ENCODE measurements at regions not wholly inside any gene's neighbourhood (a gene's known extent, or its start where the extent isn't known, plus 50 kb on each side); places are given as distances from the start of the nearest gene placed in this dataset.

DNA sequence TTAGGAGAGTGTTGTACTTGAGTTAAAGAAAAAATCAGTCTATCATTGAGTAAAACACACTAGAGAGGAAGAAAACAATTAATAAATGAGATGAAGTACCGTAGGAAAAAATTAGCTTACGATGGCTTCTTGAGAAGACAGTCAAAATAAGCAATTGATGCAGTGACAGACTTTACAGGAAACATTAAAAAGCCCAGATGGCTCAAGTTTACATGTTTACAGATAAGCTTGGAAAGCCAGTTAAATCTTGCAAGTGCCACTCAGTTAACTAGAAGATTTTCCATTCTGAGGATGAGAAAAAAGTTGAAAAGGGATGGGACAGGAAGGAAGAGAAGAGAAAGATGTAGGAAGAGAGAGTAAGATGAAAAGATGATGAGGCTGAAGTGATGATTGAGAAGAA lies 288.8 kb upstream of the FERMT1 start:
- intact Hi-C loops (cut with DNase I; ENCODE audit: low total_unique reads) = no loop called here
- TF ChIP-seq, protein P1, sequence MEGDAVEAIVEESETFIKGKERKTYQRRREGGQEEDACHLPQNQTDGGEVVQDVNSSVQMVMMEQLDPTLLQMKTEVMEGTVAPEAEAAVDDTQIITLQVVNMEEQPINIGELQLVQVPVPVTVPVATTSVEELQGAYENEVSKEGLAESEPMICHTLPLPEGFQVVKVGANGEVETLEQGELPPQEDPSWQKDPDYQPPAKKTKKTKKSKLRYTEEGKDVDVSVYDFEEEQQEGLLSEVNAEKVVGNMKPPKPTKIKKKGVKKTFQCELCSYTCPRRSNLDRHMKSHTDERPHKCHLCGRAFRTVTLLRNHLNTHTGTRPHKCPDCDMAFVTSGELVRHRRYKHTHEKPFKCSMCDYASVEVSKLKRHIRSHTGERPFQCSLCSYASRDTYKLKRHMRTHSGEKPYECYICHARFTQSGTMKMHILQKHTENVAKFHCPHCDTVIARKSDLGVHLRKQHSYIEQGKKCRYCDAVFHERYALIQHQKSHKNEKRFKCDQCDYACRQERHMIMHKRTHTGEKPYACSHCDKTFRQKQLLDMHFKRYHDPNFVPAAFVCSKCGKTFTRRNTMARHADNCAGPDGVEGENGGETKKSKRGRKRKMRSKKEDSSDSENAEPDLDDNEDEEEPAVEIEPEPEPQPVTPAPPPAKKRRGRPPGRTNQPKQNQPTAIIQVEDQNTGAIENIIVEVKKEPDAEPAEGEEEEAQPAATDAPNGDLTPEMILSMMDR (IDR thresholded peaks at IDR 0.05) = no peak
- no peak for TF ChIP-seq POLR2A (IDR thresholded peaks at IDR 0.05)
- DNase-seq (ENCODE audit: low spot score in 2 of 2) = no peak
- H3K4me3 ChIP-seq (ENCODE audit: low read depth, poor library complexity, severe bottlenecking) = no peak overlapping the region
- WGBS, 2 donors = 68 to 81% methylated on average over 2 of the region's 2 CpGs

DNA sequence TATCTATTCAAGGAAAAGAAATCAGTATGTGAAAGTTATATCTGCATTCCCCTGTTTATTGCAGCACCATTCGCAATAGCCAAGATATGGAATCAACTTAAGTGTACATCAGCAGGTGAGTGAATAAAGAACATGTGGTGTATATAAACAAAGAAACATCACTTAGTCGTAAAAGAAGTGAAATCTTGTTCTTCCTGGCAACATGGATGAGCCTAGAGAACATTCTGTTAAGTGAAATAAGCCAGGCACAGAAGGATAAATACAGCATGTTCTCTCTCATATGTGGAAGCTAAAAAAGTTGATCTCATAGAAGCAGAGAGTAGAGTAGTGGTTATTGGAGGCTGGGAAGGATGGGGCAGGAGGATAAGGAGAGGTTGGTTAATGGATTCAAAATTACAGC lies 287.9 kb upstream of the FERMT1 start:
- H3K4me3 ChIP-seq (ENCODE audit: low read depth, poor library complexity, severe bottlenecking) = no peak overlapping the region
- intact Hi-C loops (cut with DNase I; ENCODE audit: low total_unique reads) = no loop called here
- TF ChIP-seq, protein P1 (IDR thresholded peaks at IDR 0.05) = no peak
- TF ChIP-seq POLR2A (IDR thresholded peaks at IDR 0.05) = no peak
- DNase-seq (ENCODE audit: low spot score in 2 of 2) = no peak
- WGBS, 2 donors = 68 to 79% methylated on average over 2 of the region's 2 CpGs

GRCh38 chr20:6407163-6407562 lies 284.3 kb upstream of the FERMT1 start:
- 48 to 55% methylated on average over 5 of the region's 5 CpGs for WGBS, 2 donors
- H3K4me3 ChIP-seq (ENCODE audit: low read depth, poor library complexity, severe bottlenecking) = no peak overlapping the region
- DNase-seq (ENCODE audit: low spot score in 2 of 2) = no peak
- intact Hi-C loops (cut with DNase I; ENCODE audit: low total_unique reads) = no loop called here
- TF ChIP-seq, protein P1 (IDR thresholded peaks at IDR 0.05) = no peak
- TF ChIP-seq POLR2A (IDR thresholded peaks at IDR 0.05) = no peak

DNA sequence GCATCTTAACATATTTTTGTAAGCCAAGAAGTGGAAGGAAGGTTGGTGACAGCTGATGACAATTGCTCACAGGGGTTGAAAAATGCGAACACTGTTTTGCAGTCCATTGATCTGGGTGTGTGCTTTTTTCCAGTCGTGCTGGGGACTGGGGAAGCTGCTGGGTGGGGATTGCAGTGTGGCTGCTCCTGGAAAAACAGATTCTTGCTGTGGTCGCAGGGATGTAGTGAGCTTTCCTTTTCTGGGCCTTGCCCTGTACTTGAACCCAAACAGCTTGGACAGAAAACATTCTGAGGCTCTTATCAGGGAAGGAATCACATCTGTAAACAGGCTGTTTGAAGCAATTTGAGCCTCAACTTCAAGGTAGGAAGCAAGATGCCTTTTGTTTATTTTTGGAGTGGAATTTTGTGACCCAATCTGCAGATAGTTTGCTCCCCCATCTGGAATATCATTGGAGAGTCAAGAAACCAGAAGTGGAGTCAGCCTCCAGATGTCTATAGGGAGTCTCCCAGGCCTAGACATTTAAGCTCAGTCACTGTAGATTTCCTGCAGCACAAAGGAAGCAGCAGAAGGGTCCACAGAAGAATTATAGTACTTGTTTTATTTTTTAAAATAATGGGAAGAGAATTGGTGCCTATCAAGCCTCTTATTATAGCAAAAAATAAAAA lies 279.2 kb upstream of the FERMT1 start:
- no peak for DNase-seq (ENCODE audit: low spot score in 2 of 2)
- TF ChIP-seq, protein P1 (IDR thresholded peaks at IDR 0.05) = no peak
- no peak for TF ChIP-seq POLR2A (IDR thresholded peaks at IDR 0.05)
- 49 to 53% methylated on average over 3 of the region's 3 CpGs for WGBS, 2 donors
- intact Hi-C loops (cut with DNase I; ENCODE audit: low total_unique reads) = no loop called here
- no peak overlapping the region for H3K4me3 ChIP-seq (ENCODE audit: low read depth, poor library complexity, severe bottlenecking)

DNA sequence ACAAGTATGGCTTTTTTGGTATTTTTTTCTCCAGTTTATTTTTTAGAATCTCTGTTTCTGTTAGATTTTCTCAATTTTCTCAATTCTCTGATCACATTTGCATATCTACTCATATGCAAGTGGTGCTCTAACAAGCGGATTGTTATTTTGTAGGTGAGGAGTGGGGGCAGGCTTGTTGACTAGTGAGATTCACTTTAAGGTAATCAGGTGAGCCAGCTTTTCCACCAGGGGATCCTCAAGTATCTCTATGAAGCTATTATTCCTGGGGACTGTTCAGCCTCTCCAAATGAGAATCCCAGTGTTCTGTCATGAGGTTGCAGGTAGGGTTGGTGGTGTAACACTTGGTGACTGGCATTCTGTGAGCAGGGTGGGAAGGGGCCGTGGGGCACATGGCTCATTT lies 274.3 kb upstream of the FERMT1 start:
- 76 to 86% methylated on average over 2 of the region's 2 CpGs for WGBS, 2 donors
- H3K4me3 ChIP-seq (ENCODE audit: low read depth, poor library complexity, severe bottlenecking) = no peak overlapping the region
- no peak for DNase-seq (ENCODE audit: low spot score in 2 of 2)
- intact Hi-C loops (cut with DNase I; ENCODE audit: low total_unique reads) = no loop called here
- TF ChIP-seq, protein P1 (IDR thresholded peaks at IDR 0.05) = no peak
- no peak for TF ChIP-seq POLR2A (IDR thresholded peaks at IDR 0.05)

DNA sequence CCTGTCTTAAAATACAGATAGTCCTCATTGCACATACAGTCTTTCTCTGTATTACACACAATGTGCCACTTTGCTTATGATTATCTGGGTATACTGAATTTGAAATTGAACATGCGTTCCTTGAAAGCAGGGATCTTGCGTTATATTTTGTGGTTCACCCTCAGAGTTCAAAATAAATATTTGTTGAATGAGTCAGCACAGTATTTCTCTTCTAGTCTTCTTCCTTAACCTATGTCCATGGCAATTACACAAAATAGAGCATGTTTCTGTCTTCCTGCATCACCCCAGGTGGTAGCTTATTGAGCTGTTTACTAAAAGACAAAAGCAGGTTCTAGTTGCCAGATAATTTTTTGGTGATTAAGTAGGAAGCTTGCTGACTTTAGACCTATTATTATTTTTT lies 272.9 kb upstream of the FERMT1 start:
- no peak for DNase-seq (ENCODE audit: low spot score in 2 of 2)
- WGBS, 2 donors = 0% methylated on average over 2 of the region's 2 CpGs
- no peak overlapping the region for H3K4me3 ChIP-seq (ENCODE audit: low read depth, poor library complexity, severe bottlenecking)
- TF ChIP-seq POLR2A (IDR thresholded peaks at IDR 0.05) = no peak
- TF ChIP-seq, protein P1 (IDR thresholded peaks at IDR 0.05) = no peak
- intact Hi-C loops (cut with DNase I; ENCODE audit: low total_unique reads) = no loop called here
